Activated naive CD4-positive, alpha-beta T cell treated with anti-CD3 and anti-CD28 coated beads, Interleukin-2, amount 50 U/mL, for 72 hours (primary cell): ENCODE measurements at regions not wholly inside any gene's neighbourhood (a gene's known extent, or its start where the extent isn't known, plus 50 kb on each side); places are given as distances from the start of the nearest gene placed in this dataset.

Experiments
- ATAC-seq, 2 donors: fragments of 150-1000 bp; cut with Tn5 transposase; 2 replicates each; pipeline ENCODE4 v1.10.0; 2021; ENCODE audit warnings: mild to moderate bottlenecking in 2 of 2, moderate library complexity in 2 of 2
- DNase-seq, 2 donors: peaks; one replicate each; pipeline ENCODE4 v3.0.0; 2021 to 2022; ENCODE audit warnings: low spot score in 2 of 2
- H3K27ac Mint-ChIP-seq, 2 donors: one replicate each; pipeline ENCODE4 v1.8.0; 2022; ENCODE audit warnings: mild to moderate bottlenecking in 2 of 2, mixed read lengths in 2 of 2
- H3K36me3 Mint-ChIP-seq, 2 donors: one replicate each; pipeline ENCODE4 v1.8.0; 2022; ENCODE audit warnings: mixed read lengths in 2 of 2
- H3K9me3 Mint-ChIP-seq, 2 donors: one replicate each; pipeline ENCODE4 v1.8.0; 2022; ENCODE audit warnings: mixed read lengths in 2 of 2

DNA sequence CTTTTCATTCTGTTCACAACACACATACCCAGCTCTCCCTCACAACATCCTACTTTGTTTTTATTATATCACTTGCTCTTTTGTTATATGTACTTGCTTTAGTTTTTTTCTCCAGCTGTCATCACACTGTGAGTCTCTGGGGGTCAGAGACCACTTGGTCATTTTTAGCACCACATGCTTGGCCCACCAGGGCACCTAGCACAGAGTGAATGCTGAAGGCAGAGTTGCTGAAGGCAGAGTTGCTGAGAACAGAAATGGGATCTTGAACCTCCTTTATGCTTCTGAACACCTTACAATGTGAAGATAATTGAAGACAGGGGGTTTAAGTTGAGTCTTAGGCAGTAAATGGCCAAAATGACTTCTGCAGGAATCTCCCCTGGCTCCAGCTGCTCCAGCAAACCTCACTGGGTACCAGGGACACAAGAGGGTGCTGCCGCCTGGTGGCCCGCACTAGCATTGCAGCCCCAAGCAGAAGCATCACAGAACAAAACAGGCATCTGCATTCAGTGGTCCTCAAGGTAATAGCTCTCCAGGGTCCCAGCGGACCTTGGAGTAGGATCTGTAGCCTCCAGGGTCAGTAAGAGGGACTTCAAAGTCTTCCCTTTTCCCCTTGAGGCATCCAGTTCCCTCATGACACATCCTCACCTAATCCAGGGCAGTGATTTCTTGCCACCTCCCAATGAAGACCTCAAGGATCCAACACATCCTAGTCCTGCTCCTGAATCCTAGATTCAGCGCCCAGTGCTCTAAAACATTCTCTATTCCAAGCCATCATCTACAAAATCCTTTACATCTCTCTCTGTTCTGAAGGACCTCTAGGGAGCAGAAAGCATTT, 1972.6 kb downstream of the TP53TG3F start:
- DNase-seq (peak in 1 of 2 donors; percentile 7), ATAC-seq (no peak)
- Mint-ChIP-seq H3K27ac (no peak overlapping the region), H3K9me3 (peaks cover 20 to 26% of the 10 kb centered on the region in 2 donors), H3K36me3 (peaks cover 4 to 22% of the 10 kb centered on the region in 2 donors)

DNA sequence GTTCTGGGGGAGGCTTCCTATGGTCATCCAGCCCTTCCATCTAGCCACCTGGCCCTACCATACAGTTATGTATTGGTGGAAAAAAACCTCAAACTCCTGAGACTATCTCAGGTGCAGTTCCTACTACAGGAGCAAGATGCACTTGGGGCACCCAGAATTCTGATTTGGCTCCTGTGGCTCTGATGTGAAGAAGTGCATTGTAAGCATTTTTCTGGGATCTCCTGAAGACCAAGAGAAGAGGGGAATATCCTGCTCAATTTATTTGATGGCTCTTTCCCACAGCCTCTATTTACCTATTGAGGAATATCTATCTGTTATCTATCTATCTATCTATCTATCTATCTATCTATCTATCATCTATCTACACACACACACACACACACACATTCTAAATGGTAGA, 1981.5 kb downstream of the TP53TG3F start:
- H3K27ac Mint-ChIP-seq = no peak overlapping the region
- peaks cover 0 to 18% of the 10 kb centered on the region in 2 donors for H3K36me3 Mint-ChIP-seq
- peaks cover 19 to 22% of the 10 kb centered on the region in 2 donors for H3K9me3 Mint-ChIP-seq
- ATAC-seq (no peak), DNase-seq (no peak)

DNA sequence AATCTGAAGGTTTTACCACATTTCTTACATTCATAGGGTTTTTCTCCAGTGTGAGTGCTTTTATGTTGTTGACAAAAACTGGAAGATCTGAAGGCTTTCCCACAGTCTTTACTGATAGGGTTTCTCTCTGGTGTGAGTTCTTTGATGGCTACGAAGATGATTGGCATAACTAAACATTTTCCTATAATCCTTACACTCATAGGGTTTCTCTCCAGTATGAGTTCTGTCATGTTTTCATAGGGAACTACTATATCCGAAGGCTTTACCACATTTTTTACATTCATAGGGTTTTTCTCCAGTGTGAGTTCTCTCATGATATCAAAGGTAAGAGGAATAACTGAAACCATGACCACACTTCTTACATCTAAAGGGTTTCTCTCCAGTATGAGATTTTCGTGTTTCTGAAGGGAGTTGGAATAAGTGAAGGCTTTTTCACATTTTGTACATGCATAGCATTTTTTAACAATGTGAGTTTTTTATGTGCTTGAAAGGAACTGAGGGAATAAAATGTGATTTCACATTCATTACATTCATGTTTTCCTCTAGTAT, 1987.7 kb downstream of the TP53TG3F start:
- ATAC-seq (no peak), DNase-seq (no peak)
- Mint-ChIP-seq H3K36me3 (peaks cover 32 to 39% of the 10 kb centered on the region in 2 donors), H3K27ac (no peak overlapping the region), H3K9me3 (peaks cover 44 to 55% of the 10 kb centered on the region in 2 donors)

DNA sequence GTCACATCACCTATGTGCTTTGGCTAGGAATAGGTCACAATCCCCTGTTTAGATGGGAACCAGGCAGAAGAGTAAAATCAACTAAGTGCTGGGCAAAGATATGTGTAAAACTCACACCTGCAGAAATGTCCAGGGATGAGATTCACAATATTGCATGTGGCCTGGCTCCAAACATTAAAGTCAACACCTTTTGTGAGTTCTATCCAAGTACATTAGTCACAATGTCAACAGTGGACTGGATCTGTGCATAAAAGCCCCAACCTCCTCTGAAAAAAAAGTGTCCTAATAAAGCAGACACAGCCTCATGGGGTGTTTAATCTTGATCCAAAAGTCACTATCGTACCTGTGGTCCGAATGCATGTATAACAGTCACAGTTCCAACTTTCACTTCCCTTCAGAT, 1990.3 kb downstream of the TP53TG3F start:
- peaks cover 40 to 42% of the 10 kb centered on the region in 2 donors for H3K36me3 Mint-ChIP-seq
- DNase-seq (no peak), ATAC-seq (no peak)
- H3K27ac Mint-ChIP-seq = no peak overlapping the region
- peaks cover 41 to 59% of the 10 kb centered on the region in 2 donors for H3K9me3 Mint-ChIP-seq

DNA sequence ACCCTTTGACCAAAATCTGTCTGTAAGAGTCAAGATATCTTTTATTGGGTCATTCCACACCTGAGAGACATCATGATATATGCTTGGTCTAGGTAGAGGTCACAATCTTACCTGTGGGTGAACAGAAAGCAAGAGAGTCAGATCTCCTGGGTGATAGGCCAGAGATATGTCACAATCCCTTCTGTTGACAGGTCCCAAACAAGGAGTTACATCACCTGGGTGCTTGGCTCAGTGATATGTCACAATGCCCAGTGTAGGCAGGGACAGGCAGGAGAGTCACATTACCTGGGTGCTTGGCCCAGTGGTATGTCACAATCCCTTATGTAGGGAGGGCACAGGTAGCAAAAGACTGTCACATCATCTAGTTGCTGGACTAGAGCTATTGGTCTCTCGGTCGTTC, 1991.2 kb downstream of the TP53TG3F start:
- DNase-seq = no peak
- Mint-ChIP-seq H3K9me3 (peaks cover 44 to 59% of the 10 kb centered on the region in 2 donors), H3K36me3 (peaks cover 45 to 46% of the 10 kb centered on the region in 2 donors), H3K27ac (no peak overlapping the region)
- ATAC-seq = no peak

DNA sequence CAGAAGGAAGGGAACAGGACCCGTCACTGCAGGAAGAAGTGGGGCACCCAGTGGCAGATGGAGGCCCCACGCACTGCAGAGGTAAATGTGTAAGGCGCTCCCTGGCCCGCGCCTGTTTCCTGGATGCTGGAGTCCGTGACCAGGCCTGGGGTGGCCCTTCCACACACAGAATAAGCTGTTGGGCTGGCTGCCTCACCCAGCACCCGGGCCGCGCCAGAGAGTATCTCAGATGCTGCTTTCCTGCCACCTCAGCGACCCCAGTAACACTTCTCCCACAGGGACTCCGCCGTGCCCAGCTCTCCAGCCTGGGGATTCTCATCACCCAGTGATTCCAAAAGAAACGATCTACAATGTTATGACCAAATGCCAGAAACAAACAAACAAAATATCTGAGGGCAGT, 1993.1 kb downstream of the TP53TG3F start:
- peaks cover 44 to 64% of the 10 kb centered on the region in 2 donors for H3K9me3 Mint-ChIP-seq
- H3K27ac Mint-ChIP-seq = no peak overlapping the region
- peaks cover 38 to 48% of the 10 kb centered on the region in 2 donors for H3K36me3 Mint-ChIP-seq
- ATAC-seq (no peak), DNase-seq (no peak)

DNA sequence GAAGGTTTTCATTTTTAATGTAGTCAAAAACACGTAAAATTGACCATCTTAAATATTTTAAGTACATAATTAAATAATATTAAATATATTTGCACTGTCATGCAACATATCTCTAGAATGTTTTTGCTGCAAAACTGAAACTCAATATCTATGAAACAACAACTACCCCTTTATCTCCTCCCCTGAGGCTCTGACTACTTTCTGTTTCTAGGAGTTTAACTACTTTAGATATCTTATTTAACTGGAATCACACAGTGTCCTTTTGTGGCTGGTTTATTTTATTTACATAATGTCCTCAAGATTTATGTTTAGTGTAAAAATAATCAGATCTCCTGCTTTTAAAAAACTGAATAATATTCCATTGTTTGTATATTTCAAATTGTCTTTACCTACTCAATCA, 2003.9 kb downstream of the TP53TG3F start:
- ATAC-seq (no peak), DNase-seq (no peak)
- Mint-ChIP-seq H3K9me3 (peaks cover 29 to 43% of the 10 kb centered on the region in 2 donors), H3K36me3 (peaks cover 9 to 20% of the 10 kb centered on the region in 2 donors), H3K27ac (no peak overlapping the region)

DNA sequence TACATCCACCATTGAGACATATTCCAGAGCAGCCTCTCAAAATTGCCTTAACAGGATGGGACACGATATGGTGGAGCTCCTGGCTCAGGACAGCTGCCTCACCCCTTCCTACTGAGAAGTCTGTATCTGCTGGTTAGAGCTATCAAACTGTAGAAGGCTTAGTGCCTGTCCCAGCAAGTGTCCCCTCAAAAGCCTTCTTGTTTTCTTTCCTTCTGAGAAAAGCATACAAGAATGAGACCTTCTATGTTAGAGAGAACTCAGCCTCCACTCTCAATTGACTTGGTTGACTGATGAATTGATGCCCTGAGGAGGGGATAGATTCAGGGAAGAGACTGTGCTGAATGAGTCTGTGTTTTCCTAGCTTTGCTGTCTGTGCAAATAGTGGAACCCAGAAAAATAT, 2020.9 kb downstream of the TP53TG3F start:
- no peak overlapping the region for H3K27ac Mint-ChIP-seq
- H3K36me3 Mint-ChIP-seq = peaks cover 5 to 12% of the 10 kb centered on the region in 2 donors
- no peak for DNase-seq
- peaks cover 24 to 26% of the 10 kb centered on the region in 2 donors for H3K9me3 Mint-ChIP-seq
- ATAC-seq = no peak

DNA sequence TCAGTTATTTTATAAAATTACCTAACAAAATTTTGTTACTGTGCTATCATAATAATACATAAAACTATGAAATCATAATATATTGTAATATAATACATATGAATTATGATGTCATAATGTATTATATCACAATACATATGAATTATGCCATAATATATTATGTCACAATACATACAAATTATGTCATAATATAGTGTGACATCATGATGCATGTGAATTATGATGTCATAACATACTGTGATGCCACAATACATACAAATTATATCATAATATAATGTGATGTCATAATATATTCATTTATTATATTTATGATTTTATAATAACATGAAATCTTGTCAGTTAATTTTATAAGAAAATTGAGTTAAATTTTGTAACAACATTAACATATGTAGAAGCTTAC, 2021.6 kb downstream of the TP53TG3F start:
- H3K9me3 Mint-ChIP-seq = peaks cover 24 to 26% of the 10 kb centered on the region in 2 donors
- H3K27ac Mint-ChIP-seq = no peak overlapping the region
- DNase-seq (no peak), ATAC-seq (no peak)
- H3K36me3 Mint-ChIP-seq = peaks cover 5 to 12% of the 10 kb centered on the region in 2 donors

DNA sequence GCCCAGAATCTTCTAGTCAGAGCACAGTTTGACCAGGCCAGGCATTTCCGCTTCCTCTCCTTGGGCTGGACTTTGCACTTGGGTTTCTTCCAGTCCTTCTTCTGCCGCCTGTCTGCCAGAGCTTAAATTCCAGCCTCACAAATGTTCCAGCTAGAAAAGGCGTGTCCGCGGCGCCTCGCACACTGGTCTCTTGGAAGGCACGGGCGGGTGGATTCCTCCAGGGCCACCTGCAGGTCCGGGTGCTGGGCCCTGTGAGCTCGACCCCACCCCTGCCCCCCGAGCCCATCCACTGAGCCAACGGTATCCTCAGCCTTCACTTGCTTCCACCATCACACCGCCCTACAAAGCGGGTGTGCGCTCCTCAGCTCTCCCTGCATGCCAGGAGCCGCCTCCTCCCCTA, 2026.5 kb downstream of the TP53TG3F start:
- no peak for ATAC-seq
- DNase-seq = no peak
- Mint-ChIP-seq H3K9me3 (peaks cover 24 to 26% of the 10 kb centered on the region in 2 donors), H3K36me3 (no peaks in the 10 kb centered on the region), H3K27ac (no peak overlapping the region)

DNA sequence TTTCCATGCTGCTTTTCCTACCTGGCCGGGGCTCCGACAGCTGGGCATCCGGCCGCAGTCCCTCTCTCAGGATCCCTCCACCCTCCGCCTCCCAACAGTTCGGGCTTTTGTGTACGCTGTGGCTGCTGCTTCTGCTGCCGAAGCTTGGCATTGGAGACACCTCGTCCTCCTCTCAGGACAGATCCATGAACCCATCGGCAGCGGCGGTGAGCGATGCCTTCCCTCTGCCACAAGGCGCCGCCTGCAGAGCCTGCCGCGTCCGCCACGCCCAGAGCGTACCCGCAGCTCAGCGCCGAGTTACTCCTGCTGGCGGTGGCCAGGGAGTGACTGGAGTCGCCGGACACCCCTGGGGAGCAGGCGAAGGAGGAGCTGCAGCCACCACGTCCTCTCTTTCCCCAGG, 2032.8 kb downstream of the TP53TG3F start:
- ATAC-seq (no peak), DNase-seq (no peak)
- peaks cover 24 to 41% of the 10 kb centered on the region in 2 donors for H3K9me3 Mint-ChIP-seq
- no peak overlapping the region for H3K27ac Mint-ChIP-seq
- peaks cover 0 to 8% of the 10 kb centered on the region in 2 donors for H3K36me3 Mint-ChIP-seq

DNA sequence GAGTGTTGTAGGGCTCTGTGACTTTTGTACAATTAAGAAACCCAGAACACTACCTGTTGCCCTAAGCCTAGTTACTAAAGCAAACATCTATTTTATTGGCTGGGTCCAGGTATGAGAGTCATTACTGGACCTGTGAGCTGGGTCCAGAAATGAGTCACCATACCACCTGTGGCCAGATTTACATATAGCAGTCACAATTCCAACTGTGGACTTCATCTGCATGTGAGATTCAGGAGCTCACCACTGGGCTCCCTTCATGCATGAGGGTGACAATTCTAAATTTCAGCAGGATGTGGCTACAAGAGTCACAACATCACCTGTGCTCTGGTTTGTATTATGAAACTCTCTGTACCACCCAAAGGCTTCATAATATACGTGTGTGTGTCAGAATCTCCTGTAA, 2038.0 kb downstream of the TP53TG3F start:
- DNase-seq (no peak), ATAC-seq (no peak)
- Mint-ChIP-seq H3K36me3 (peaks cover 0 to 12% of the 10 kb centered on the region in 2 donors), H3K27ac (no peak overlapping the region), H3K9me3 (peaks cover 17 to 30% of the 10 kb centered on the region in 2 donors)

DNA sequence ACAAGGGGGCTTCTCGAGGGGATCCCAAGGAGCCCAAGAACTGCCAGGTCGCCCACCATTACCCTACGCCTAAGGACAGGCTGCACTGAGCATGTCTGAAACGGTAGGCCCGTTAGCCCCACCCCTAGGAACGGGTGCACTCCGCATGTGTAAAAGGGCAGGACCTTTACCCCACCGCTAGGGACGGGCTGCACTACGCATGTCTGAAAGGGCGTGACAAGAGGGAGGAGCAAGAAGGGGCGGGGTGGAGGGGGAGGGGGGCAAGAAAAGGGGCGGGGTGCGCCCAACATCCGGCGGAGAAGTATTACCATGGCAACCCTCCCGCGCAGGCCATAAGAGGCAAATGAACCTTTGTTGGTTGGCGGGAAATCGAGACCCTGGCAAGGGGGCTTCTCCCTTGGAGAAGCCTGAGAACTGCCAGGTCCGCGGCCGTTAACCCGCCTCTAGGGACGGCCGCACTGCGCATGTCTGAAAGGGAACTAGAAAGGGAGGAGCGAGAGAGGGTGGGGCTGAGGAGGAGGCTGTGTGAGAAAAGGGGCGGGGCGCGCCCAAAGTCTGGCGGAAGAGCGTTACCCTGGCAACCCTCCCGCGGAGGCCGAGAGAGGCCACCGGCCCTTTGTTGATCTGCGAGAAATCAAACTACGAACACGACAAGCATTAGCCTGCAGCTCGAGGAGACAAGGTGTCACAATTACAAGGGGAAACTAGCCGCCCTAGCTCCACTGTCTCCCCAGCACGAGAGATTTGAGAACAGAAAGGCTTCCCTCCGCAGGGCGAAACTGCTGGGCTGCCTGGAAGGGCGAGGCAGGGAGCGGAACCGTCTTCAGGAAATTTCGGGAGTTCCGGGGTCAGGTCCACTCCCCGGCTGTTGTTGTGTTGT, 2046.8 kb downstream of the TP53TG3F start:
- peaks cover 34 to 39% of the 10 kb centered on the region in 2 donors for H3K9me3 Mint-ChIP-seq
- DNase-seq (no peak), ATAC-seq (no peak)
- peaks cover 7 to 32% of the 10 kb centered on the region in 2 donors for H3K36me3 Mint-ChIP-seq
- no peak overlapping the region for H3K27ac Mint-ChIP-seq

DNA sequence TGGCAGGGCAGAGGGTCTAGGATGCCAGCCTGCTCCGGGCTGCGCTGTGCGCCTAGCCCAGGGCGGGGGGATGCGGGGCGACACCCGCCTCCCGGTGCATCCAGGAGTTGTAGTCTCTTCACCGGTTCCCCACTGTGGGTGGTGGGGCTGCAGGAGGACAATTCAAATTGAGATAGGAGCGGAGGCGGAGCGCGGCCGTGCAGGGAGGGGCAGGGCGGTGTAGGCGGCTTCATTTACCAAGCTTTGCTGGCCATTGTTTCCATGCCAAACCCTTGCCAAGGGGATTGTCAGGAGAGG, 2047.4 kb downstream of the TP53TG3F start:
- DNase-seq (no peak), ATAC-seq (no peak)
- Mint-ChIP-seq H3K27ac (no peak overlapping the region), H3K36me3 (peaks cover 7 to 32% of the 10 kb centered on the region in 2 donors), H3K9me3 (peaks cover 38 to 42% of the 10 kb centered on the region in 2 donors)

DNA sequence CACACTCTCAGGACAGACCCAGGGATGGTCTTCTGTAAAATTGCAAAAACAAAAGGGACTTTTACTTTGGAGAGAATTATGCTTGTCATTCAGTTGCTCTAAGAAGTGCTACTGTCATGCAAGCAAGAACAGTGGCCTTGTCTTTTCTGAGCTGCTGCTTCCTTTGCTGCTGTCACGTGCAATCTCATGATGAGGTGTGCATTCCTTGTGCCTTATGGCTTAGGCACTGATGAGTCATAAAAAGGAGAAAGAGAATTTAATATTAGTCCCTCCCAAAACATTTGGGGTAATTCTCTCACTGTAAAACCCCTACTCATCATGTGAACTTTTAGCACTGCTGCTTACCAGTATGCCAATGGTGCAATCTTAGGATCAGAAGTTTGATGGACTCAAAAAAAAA, 2051.3 kb downstream of the TP53TG3F start:
- ATAC-seq (no peak), DNase-seq (no peak)
- Mint-ChIP-seq H3K9me3 (peaks cover 29 to 42% of the 10 kb centered on the region in 2 donors), H3K27ac (no peak overlapping the region), H3K36me3 (peaks cover 7 to 34% of the 10 kb centered on the region in 2 donors)

DNA sequence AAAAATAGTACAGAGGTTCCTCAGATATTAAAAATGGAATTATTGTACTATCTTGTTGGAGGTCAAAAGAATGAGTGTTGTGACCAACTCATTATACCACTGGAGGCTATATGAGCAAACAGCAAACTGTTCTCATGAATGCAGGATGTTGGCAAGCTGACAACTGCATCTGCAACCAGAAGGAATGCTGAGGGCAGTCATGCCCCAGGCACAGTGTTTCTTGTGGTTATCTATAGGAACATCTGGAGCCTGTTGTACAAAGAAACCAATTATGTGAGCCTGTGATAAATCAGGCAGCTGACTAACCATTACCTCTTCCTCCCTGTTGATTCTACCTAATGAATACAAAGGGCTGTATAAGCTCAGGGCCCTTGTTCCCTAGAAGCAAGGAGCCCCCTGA, 2057.1 kb downstream of the TP53TG3F start:
- ATAC-seq = no peak
- H3K9me3 Mint-ChIP-seq = peaks cover 8 to 40% of the 10 kb centered on the region in 2 donors

DNA sequence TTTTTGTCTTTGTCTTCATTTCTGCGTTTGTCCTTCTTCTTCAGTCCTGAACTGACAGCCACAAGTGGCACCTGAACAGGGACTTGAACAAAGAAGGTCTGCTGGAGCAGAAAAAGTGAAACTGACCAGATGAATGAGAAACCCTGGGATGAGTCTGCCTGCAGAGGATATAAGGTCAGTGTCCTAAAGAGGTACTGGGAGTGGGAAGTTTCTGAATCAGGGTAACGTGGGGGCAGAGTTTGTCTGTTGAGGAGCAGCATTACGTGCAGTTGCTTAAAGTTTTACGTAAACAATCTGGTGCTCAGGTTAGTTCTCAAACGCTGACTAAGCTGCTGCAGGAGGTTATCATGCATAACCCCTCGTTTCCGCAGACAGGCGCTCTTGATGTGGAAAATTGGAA, 2057.6 kb downstream of the TP53TG3F start:
- H3K36me3 Mint-ChIP-seq = peaks cover 0 to 18% of the 10 kb centered on the region in 2 donors
- H3K9me3 Mint-ChIP-seq = peaks cover 6 to 43% of the 10 kb centered on the region in 2 donors
- DNase-seq (no peak), ATAC-seq (no peak)
- H3K27ac Mint-ChIP-seq = no peak overlapping the region

More for the DNA sequence above, 2057.1 kb downstream of the TP53TG3F start:
- Mint-ChIP-seq H3K36me3 (peaks cover 0 to 18% of the 10 kb centered on the region in 2 donors), H3K27ac (no peak overlapping the region)
- no peak for DNase-seq
